ENCODE measurements at regions not wholly inside any gene's neighbourhood (a gene's known extent, or its start where the extent isn't known, plus 50 kb on each side); places are given as distances from the start of the nearest gene placed in this dataset.
A peak's percentile ranks its signal among the peaks of the same experiment; 100 is the strongest.
"Not testable (repeated sequence)": the region's sequence is repeated elsewhere in the genome, so short reads cannot be mapped to it uniquely, and the experiment has no call there.

DNA sequence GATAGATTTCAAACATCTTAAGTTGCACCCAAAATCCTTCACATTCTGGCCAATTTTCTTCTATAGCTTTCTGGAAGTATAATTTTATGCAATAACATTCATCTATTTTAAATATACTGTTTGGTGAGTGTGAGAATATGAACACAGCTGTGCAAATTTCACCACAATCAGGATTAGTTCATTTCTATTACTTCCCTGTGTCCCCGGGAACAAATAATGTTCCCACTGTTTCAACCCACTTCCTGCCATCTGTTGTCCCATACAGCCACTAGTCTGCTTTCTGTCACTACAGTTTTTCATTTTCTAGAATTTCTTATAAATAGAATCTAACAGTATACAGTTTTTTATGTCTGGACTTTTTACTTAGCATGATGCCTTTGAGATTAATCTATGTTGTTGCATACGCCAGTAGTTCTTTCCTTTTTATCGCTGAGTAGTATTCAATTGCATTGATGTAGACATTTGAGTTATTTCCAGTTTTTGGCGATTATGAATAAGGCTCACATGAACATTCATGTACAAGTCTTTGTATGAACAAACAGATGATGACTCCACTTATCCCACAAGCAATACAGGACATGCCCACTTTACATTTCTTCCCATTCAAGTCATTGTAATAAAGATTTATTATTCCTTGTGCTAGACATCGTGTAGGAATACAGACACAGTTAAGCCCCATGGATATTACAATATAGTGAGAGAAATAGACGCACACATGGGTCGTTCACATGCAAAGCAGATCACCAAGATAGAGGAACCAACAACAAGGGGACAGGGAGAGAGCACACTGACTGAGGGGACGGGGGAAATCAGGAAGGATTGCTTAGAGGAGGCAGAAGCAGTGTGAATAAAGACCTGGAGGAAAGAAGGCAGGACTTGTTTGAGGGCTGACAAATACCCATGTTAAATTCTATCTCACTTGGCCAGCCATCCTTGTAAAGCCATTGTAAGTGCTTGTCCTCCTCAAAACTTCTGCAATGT is 72.9 kb upstream of the PAX8 start:
- no peak for DNase-seq
- Histone ChIP-seq H3K4me3 (no peak overlapping the region), H3K27ac (no peak overlapping the region), H3K36me3 (no peaks in the 10 kb centered on the region), H3K27me3 (peaks cover 0 to 8% of the 10 kb centered on the region in 2 donors), H3K9me3 (no peaks in the 10 kb centered on the region), H3K4me1 (no peaks in the 10 kb centered on the region)
- intact Hi-C loops (cut with DNase I; ENCODE audit: low total_unique reads) = no loop called here
- no peak for TF ChIP-seq CTCF (IDR thresholded peaks at IDR 0.05)

- H3K27me3 ChIP-seq; H3K4me3 ChIP-seq; H3K9me3 ChIP-seq; H3K36me3 ChIP-seq; DNase-seq; H3K4me1 ChIP-seq; H3K27ac ChIP-seq; intact Hi-C loops (cut with DNase I; ENCODE audit: low total_unique reads): not testable (repeated sequence)
Measured at GRCh38 chr2:113343800-113344199, 65.1 kb upstream of the PAX8 start.

GRCh38 chr2:113342650-113343049 is 63.9 kb upstream of the PAX8 start:
- no peak overlapping the region for H3K4me3 ChIP-seq
- H3K27me3 ChIP-seq = peaks cover 0 to 10% of the 10 kb centered on the region in 2 donors
- no peak overlapping the region for H3K27ac ChIP-seq
- H3K4me1 ChIP-seq = no peaks in the 10 kb centered on the region
- no peak for TF ChIP-seq CTCF (IDR thresholded peaks at IDR 0.05)
- no peaks in the 10 kb centered on the region for H3K36me3 ChIP-seq
- intact Hi-C loops (cut with DNase I; ENCODE audit: low total_unique reads) = no loop called here
- DNase-seq = peak; percentile 53 to 71
- H3K9me3 ChIP-seq = no peaks in the 10 kb centered on the region

GRCh38 chr2:113341870-113342253 is 63.1 kb upstream of the PAX8 start:
- H3K27me3 ChIP-seq; intact Hi-C loops (cut with DNase I; ENCODE audit: low total_unique reads); H3K27ac ChIP-seq; H3K36me3 ChIP-seq; H3K9me3 ChIP-seq; H3K4me3 ChIP-seq; H3K4me1 ChIP-seq; DNase-seq: not testable (repeated sequence)

- intact Hi-C loops (cut with DNase I; ENCODE audit: low total_unique reads) = no loop called here
- no peaks in the 10 kb centered on the region for H3K9me3 ChIP-seq
- peaks cover 0 to 10% of the 10 kb centered on the region in 2 donors for H3K27me3 ChIP-seq
- DNase-seq = no peak
- no peak for TF ChIP-seq CTCF (IDR thresholded peaks at IDR 0.05)
- no peaks in the 10 kb centered on the region for H3K36me3 ChIP-seq
- no peaks in the 10 kb centered on the region for H3K4me1 ChIP-seq
- no peak overlapping the region for H3K27ac ChIP-seq
- no peak overlapping the region for H3K4me3 ChIP-seq
Measured at GRCh38 chr2:113341191-113341869, 62.6 kb upstream of the PAX8 start.

DNA sequence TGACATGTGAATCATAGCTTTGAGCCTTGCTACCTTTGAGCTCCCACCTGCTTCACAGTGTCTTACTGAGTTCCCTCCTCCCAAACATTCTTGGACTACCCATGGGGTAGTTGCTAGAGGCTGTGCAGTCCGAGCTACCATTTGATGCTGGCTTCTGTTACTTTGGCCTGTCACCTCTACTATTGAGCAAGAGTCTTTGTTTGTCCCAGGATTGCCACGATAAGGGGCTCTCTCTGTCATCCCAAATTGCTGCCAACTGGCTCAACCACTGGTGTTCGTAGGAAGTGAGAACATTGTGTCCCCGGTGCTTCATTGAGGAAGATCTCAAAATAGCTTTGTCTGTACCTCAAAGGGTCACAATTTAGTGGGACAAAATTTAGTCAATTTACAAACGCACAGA is 59.1 kb upstream of the PAX8 start:
- Histone ChIP-seq H3K36me3 (no peaks in the 10 kb centered on the region), H3K4me1 (no peaks in the 10 kb centered on the region), H3K9me3 (no peaks in the 10 kb centered on the region), H3K27ac (no peak overlapping the region), H3K4me3 (no peak overlapping the region), H3K27me3 (peaks cover 0 to 10% of the 10 kb centered on the region in 2 donors)
- DNase-seq = peak; percentile 75 to 82
- intact Hi-C loops (cut with DNase I; ENCODE audit: low total_unique reads) = no loop called here
- no peak for TF ChIP-seq CTCF (IDR thresholded peaks at IDR 0.05)

- H3K4me3 ChIP-seq; H3K27me3 ChIP-seq; H3K36me3 ChIP-seq; H3K9me3 ChIP-seq; H3K27ac ChIP-seq; H3K4me1 ChIP-seq; intact Hi-C loops (cut with DNase I; ENCODE audit: low total_unique reads): not testable (repeated sequence)
- peak in 1 of 2 donors; percentile 73 for DNase-seq
Measured at GRCh38 chr2:113336040-113336439, 57.3 kb upstream of the PAX8 start.
